Adrenal gland (tissue), 5 donors: ENCODE measurements at regions not wholly inside any gene's neighbourhood (a gene's known extent, or its start where the extent isn't known, plus 50 kb on each side); places are given as distances from the start of the nearest gene placed in this dataset.

Source experiments
- CTCF ChIP-seq, 6 experiments: fragments of 450-650 bp in 4 of 6; fragments of 200-600 bp in 2 of 6; sonication (generic) in 1 of 6; IDR thresholded peaks; 1 replicate in 5 of 6; 2 replicates in 1 of 6; pipeline versions ENCODE4 v1.5.1 to v1.8.0; 2016 to 2021; ENCODE audit warnings: antibody characterized with exemption in 6 of 6, mild to moderate bottlenecking in 2 of 6, moderate library complexity in 1 of 6
- POLR2A ChIP-seq, 2 donors: fragments of 450-650 bp; IDR thresholded peaks; one replicate each; pipeline ENCODE4 v1.6.1; 2017; ENCODE audit warnings: antibody characterized with exemption in 2 of 2, mild to moderate bottlenecking in 2 of 2, moderate library complexity in 1 of 2
- donor health status: DM: no; HTN: no; CAD: no.

DNA sequence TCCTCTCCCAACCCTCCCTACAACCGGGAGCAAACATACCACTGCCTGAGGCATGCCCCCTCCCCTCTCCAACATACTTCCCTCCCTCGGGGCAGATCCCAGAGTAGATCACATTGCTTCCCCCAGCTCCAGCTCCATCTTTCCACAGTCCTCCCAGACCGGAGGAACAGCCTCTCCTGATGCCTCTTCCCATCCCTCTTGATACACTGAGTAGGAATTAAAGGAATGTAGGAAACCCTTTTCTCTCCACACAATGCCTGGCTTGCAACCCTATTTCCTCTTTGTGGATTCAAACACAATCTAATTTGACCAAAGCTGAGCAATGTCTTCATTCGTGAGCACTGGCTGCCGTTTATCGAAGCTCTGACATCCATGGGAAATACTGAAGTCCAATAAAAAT is 339.8 kb downstream of the BCOR start:
- TF ChIP-seq CTCF (IDR thresholded peaks at IDR 0.05): no peak
- TF ChIP-seq POLR2A (IDR thresholded peaks at IDR 0.05): no peak
